ENCODE measurements at regions not wholly inside any gene's neighbourhood (a gene's known extent, or its start where the extent isn't known, plus 50 kb on each side); places are given as distances from the start of the nearest gene placed in this dataset.

GRCh38 chr21:20313013-20313412 lies 685.2 kb upstream of the NCAM2 start:
- TF ChIP-seq CTCF (IDR thresholded peaks at IDR 0.05; ENCODE audit: extremely low read depth in 1 of 2, insufficient read depth in 1 of 2, low read depth in 1 of 2, low read length in 2 of 2) (no peak), POLR2A (IDR thresholded peaks at IDR 0.05; ENCODE audit: low read depth, low read length) (no peak), EZH2 (IDR thresholded peaks at IDR 0.05; ENCODE audit: borderline replicate concordance, low read depth, low read length, severe bottlenecking) (no peak), JUN (IDR thresholded peaks at IDR 0.05; ENCODE audit: borderline replicate concordance, insufficient read depth, insufficient read length, low read depth) (no peak), FOS (IDR thresholded peaks at IDR 0.05; ENCODE audit: borderline replicate concordance, insufficient read depth, low read length) (no peak), MAX (IDR thresholded peaks at IDR 0.05; ENCODE audit: insufficient read depth, insufficient read length) (no peak), POLR2AphosphoS5 (IDR thresholded peaks at IDR 0.05; ENCODE audit: insufficient read depth, low read depth, low read length) (no peak), MYC (IDR thresholded peaks at IDR 0.05; ENCODE audit: low read depth, low read length) (no peak), GATA2 (IDR thresholded peaks at IDR 0.05; ENCODE audit: insufficient read depth, insufficient read length, low read depth, low read length) (no peak)

Measured in endothelial cell of umbilical vein (primary cell).